ENCODE measurements at regions not wholly inside any gene's neighbourhood (a gene's known extent, or its start where the extent isn't known, plus 50 kb on each side); places are given as distances from the start of the nearest gene placed in this dataset.

DNA sequence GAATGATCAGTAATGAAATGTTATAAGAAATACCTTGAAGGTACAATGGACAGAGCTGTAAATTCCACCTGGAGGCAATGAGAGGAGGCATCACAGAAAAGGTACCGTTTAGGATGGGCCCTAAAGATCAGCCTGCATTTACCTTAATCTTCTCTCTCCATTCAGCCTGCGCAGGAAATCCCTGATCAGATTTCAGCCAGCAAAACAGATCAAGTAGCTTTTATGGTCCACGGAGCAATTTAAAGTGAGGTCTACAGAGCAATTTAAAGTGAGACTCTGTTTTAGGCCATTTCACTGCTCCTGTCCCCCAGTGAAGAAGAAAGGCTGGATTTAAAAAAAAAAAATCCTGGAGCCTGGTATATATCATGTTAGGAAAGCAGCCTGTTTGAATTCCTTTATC lies 195.1 kb upstream of the VCX start:
- no peak for TF ChIP-seq CTCF (IDR thresholded peaks at IDR 0.05; ENCODE audit: extremely low read depth, missing control alignments)
- DNase-seq (ENCODE audit: low spot score), result no peak

GRCh38 chrX:7641141-7641540 lies 201.8 kb upstream of the VCX start:
- no peak for TF ChIP-seq CTCF (IDR thresholded peaks at IDR 0.05; ENCODE audit: extremely low read depth, missing control alignments)
- no peak for DNase-seq (ENCODE audit: low spot score)

GRCh38 chrX:7640392-7640791 lies 202.6 kb upstream of the VCX start:
- no peak for DNase-seq (ENCODE audit: low spot score)
- TF ChIP-seq CTCF (IDR thresholded peaks at IDR 0.05; ENCODE audit: extremely low read depth, missing control alignments), result no peak

DNA sequence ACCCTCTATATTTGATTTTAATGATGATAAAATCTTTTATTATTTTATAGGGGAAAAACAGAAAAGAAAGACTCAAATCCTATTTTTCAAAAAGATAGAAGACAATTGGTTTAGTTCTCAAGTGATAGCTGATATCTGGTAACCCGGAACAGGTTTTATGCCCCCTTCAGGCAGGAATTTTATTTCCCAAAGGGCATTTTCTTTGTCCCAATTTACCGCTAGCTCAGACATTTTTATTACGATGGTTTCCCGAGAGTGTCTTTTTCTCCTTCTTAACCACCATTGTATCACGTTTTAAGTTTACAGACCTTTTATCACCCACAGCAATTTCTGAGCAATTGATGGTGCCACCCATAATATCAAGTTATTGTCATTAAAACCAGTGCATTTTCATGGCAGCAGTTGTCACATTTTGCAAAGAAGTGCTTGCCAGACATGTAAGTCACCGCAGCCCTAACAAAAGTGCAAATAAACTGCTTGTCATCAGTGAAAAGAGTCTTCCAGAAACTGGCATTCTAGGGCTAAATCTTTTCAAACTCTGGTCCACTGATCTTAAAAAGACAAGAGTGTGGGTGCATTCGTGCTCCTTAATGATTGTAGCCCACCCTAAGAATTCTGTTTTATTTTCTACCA lies 204.8 kb upstream of the VCX start:
- no peak for DNase-seq (ENCODE audit: low spot score)
- no peak for TF ChIP-seq CTCF (IDR thresholded peaks at IDR 0.05; ENCODE audit: extremely low read depth, missing control alignments)

GRCh38 chrX:7637066-7637465 lies 205.9 kb upstream of the VCX start:
- no peak for DNase-seq (ENCODE audit: low spot score)
- no peak for TF ChIP-seq CTCF (IDR thresholded peaks at IDR 0.05; ENCODE audit: extremely low read depth, missing control alignments)

DNA sequence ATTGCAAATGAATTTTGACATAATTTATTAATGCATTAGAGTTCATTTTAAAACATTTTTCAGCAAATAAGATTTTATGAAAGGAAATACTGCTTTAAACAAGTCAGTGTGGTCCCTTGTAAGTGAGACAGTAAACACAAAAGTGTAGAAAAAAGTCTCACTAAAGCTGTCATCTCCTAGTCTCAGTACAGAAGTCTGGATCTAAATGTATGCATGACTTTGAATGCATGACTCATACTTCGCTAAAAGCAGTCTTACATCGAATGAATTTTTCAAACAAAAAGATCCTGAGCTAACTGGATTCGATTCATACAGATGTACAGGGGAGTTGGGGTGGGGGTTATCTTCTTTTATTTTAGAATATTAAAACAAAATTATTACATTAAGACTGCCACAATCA lies 207.4 kb upstream of the VCX start:
- no peak for DNase-seq (ENCODE audit: low spot score)
- TF ChIP-seq CTCF (IDR thresholded peaks at IDR 0.05; ENCODE audit: extremely low read depth, missing control alignments), result no peak

DNA sequence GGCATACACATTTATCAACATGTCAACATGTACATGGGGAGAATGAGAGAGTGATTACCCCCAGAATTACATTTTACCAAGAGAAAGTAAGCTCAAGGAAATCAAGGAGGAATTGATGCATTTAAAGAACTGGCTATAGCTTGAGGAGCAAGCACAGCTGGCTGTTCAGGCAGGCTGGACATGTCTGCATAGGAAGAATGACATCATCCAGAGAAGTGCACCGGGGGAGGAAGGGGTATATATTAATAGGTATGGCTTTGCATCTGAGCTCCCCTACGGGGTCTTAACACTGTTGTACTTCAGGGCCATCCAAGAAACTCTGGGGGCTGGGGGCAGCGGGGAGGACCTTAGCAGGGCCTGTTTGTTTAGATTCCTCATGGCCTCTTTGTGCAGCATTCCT lies 222.4 kb upstream of the VCX start:
- TF ChIP-seq CTCF (IDR thresholded peaks at IDR 0.05; ENCODE audit: extremely low read depth, missing control alignments), result no peak
- no peak for DNase-seq (ENCODE audit: low spot score)
